Fibroblast of skin of left quadriceps (primary cell): ENCODE measurements at regions not wholly inside any gene's neighbourhood (a gene's known extent, or its start where the extent isn't known, plus 50 kb on each side); places are given as distances from the start of the nearest gene placed in this dataset.
A peak's percentile ranks its signal among the peaks of the same experiment; 100 is the strongest.

Source experiments
- DNase-seq, 2 experiments: peaks; one replicate each; pipeline ENCODE4 v3.0.0-alpha.2; 2013; ENCODE audit warnings: low read depth in 2 of 2

DNA sequence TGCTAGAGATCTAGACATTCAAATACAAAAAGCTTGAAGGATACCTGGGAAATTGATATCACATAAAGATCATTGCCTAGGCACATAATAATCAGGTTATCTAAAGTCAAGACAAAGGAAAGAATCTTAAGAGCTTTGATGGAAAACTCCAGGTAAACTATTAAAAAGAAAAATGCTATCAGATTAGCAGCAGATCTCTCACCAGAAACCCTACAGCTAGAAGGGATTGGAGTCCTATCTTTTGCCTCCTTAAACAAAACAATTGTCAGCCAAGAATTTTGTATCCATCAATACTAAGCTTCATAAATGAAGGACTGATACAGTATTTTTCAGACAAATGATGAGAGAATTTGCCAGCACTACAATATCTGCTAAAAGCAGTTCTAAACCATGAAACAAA is 682.4 kb upstream of the ATXN8OS start:
- no peak for DNase-seq

- DNase-seq: no peak
Observed at GRCh38 chr13:69423844-69424243, 683.8 kb upstream of the ATXN8OS start.

DNA sequence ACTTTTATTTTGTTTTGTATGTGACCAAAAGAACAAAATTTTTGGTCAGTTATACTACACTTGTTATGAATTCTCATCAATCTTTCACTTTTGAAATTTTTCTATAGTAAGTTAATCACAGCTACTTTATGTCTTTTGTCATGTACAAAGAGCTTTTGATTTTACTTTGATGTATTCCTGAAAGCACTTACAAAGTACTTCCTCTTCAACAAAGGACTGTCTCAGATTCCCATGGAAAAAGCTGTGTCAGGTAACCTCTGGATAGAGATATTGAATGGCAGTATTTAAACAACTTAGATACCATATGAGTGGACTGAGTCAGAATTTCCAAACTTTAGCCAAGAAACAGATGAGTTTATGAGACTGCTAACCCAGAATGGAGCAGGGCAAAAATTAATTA is 689.3 kb upstream of the ATXN8OS start:
- DNase-seq: no peak

DNA sequence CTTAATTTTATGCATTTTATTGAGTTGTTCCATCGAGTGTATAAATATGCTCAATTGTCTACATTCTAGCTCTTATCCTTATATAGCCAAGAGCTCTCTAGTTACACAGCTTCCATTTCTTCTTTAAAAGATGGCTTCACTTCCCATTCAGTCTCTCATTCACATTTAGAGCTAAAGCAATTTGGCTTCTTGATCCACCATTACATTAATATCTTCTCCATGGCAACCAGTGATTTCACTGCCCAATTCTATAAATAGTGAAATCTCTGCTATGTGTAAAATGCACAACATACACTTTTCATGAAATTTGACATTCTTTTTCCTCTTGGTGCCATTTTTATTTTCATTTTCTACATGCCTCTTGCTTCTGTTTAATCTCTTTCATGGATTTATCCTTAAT is 696.9 kb upstream of the ATXN8OS start:
- no peak for DNase-seq

DNA sequence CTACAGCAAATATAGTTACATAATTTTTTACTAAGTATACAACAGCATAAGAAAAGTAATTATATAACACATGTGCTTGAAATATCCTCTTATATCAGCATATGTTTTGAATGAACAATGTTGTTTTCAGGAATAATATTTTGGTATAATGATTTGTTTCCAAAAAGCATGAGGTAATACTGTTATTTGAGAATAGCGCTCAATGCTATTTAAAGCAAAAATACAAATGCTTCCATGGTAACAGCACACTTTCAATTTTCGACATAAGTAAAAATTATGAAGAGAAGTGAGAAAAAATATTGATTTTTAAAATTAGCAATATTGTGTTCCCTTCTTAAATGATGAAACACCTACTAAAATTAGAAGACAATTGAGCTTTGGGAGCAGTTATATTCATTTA is 715.9 kb upstream of the ATXN8OS start:
- DNase-seq: no peak

DNA sequence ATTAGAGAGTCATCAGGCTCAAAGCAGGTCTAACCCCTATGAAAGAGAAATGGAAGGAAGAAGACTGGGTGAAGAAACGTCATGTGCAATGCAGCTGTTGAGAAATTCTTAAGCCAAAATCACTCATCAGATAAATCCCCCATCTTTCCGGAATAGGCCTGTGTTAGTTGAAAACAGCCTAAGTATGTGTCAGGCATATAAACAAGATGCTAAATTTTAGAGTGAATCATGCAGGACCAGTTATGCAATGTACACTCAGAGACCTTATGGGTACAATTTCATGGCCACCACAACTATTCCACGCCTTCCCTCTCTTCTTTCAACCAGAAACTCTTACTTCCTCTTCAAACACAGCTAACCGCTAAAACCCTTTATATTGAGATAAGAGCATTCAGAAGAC is 717.7 kb upstream of the ATXN8OS start:
- peak; percentile 88 to 89 for DNase-seq

DNA sequence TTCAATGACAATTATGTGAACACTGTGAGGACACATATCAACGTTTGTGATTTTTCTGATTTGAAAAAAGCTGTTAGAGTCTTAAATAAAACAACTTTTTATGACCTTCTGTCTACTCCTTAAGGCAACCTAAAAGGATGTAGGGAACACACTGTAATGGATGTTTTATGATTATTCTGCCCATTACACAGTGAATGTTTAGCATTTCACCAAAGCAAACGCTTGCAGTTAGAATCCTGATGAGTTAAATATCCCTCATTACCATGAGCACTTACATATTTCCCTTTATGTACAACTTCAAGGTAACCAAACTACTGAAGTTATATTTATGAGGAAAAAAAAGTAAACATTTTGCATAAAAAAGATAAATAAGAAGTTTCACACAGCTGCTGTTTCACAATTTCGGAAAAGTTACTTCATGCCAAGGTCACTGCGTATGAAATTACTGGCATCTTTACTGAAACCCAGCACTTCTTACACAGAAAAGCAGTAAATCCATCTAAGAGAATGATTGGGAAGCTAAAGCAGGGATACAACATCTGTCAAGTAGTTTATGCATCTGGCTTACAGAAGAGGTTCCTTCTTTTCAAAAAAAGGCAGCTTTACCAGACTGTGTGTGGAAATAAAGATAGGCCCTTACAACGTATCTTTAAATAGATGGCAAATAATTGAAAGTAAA is 733.7 kb upstream of the ATXN8OS start:
- DNase-seq: peak; percentile 20

DNA sequence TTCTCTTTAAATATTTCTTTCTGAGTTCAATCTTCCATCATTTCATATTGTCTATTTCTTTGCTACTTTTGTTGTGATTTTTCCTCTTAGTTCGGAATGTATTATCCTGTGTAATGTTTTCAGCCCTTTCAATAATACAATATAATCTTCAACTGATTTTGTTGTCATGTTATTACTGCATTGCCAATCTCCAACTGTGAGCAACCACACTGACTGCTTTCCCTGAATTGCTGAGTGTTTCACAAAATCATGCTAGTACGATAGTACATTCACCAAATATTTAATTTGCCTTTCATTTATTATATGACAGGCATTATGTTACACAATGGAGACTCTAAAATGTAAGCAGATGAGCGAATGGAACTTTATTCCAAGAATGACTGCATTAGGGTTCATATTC is 744.3 kb upstream of the ATXN8OS start:
- DNase-seq: no peak

DNA sequence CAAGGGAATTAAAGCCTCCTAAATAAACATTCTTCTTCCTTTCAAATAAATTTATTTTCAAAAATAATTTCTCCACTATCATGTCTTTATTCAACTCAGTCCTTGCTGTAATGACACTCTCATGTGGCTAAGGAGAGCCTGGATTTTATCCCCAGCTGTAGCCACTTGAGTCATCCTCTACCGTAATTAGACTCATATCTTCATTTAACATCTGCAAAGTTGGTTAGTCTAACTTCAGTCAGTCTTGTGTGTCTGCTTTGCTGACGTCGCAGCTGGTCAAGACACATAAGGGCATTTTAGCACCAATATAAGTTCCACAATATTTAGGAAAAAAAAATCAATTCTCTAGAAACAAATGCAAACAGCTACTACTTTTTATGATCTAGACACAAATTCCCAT is 776.4 kb upstream of the ATXN8OS start:
- DNase-seq: no peak

DNA sequence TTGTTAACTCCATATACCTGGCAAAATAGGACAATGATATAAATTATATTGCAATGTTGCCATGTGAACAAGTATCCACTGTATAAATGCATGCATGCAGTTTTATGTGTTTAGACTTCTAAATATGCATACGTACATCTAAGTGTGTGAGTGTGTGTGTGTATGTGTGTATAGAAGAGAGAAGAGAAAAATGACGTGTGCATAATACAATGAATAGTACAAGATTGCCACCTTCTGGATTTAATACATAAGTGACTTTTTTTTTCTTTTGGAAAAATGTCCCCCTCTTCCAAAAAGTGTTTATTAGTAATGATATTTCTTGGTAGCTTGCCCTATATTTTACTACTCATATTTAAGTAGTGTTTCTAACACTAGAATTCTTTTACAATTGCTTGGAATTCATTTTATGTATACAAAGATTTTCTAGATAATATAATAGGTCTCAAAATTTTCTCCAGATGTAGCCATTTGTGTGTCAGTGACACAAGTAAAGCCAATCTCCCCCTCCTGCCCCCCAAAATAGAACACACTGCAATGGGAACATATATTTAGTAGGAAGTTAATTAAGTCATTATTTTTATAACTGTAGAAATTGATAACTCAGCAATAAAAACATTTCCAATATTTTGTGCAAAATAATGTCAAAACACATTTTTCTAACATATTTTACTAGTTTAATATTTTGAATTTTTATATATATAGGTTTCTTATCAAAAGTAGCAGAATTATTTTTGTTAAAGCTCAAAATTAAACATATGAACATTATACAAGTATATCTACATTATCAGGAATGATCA is 783.3 kb upstream of the ATXN8OS start:
- DNase-seq: no peak

DNA sequence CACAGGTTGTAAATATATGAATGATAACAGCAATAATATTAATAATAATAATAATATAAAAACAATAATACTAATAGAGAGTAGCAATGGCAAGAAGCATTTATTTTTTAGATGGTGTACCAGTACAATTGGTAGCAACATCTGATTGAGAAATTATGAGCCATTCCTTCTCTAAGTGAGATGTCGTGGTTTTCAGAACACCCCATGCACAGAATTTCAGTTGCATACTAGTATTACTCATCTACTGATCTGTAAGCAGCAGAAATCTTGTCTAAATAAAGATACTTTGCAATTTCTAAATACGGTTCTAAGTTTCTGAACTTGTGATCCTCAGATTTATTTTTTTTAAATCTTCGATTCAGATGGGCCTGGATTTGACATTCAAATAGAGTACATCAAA is 788.0 kb upstream of the ATXN8OS start:
- peak; percentile 31 to 37 for DNase-seq

DNA sequence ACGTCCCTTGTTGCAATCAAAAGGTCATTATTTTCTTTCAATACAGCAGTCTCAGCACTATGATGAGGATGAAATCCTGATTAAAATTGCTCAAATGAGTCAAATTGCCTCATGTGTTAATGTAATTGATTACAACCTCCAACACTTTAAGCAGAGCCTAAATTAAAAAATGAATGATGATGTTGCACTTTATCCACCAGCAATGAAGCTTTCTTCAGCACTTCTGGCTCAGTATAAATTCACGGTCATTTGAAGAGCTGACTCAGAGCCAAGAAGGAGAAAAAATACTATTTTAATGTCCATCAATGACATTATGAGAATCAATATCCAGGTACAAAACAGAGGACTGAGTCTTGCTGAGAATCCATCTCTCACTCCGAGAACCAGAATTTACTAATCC is 792.6 kb upstream of the ATXN8OS start:
- no peak for DNase-seq

DNA sequence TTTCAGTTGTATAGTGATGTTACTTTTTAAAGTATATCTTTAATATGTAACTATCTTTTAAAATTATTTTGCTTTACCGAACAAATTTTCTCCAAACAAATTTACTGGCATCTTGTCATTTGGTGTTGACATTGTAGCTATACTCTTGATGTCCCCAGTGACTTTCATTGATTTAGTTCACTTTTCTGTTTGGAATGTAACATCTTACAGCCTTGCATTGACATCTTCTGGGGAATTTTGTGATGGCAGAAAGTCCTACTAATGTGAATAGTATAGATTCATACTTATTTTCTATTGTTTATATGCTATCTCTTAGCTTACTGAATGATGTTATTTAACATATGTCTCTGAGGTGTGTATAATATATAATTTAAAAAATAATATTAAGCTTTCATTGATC is 800.9 kb upstream of the ATXN8OS start:
- DNase-seq: no peak

- no peak for DNase-seq
Observed at GRCh38 chr13:69300131-69300530, 807.5 kb upstream of the ATXN8OS start.

GRCh38 chr13:69296130-69296529 is 811.5 kb upstream of the ATXN8OS start:
- no peak for DNase-seq

GRCh38 chr13:69292789-69293425 is 814.7 kb upstream of the ATXN8OS start:
- no peak for DNase-seq

DNA sequence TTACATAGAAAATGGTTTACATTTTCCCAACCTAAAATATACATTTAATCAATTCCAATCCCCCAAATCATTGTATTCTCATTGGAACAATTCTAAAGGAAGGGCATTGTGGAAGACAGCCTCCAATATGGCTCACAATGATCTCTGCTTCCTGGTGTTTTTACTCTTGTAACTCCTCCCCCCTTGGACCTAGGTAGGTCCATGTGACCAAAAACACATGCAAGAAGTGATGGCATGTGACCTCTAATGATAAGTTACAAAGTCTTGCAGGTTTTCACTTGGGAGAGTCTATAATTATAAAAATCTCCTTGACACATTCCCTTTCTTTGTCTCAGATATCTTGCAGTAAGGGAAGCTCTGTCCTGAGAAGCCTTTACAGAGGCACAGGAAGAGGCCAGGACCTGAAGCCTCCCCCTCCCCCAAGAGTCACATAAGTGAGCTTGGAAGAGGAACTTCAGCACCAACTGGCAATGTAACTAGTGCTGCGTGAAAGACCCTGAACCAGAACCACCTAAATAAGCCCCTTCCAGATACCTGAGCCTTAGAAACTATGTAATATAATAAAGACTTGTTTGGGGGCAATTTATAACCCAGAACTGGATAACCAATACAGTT is 816.2 kb upstream of the ATXN8OS start:
- DNase-seq: no peak

DNA sequence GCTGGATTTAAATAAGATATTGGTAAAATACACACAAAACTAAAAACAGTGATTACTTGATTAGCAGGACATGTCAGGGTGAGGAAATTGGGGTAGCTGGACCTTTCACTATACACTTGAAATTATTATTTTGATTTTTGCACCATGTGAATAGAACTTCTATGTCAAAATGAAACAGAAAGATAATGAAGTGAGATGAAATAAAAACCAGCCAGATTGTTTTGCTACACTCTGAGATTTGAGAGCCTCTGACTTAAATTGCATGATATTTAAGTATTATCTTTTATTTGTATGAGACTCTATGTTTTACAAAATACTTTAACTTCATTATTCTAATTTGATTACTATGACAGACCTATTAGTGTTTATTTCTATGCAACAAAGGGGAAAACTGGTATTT is 819.6 kb upstream of the ATXN8OS start:
- no peak for DNase-seq

- no peak for DNase-seq
Observed at GRCh38 chr13:69287050-69287698, 820.5 kb upstream of the ATXN8OS start.

DNA sequence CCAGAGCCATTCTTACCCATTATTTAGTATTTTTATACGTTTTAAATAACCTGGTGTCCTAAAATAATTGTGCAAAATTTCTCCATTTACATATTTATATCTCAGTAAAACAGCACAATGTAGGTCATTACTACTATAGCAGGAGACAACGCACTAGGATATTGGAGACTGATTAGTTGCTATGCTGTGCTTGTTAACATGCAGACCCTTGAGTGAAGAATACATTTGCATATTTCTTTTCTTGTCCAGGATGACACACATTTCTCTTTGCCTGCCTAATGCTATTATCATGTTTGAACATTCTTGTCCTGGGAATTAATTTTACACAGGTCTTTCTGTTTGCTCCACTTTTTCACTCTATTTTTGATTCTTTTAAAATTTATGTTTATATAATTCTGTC is 823.8 kb upstream of the ATXN8OS start:
- no peak for DNase-seq

GRCh38 chr13:69283301-69283700 is 824.3 kb upstream of the ATXN8OS start:
- no peak for DNase-seq

DNA sequence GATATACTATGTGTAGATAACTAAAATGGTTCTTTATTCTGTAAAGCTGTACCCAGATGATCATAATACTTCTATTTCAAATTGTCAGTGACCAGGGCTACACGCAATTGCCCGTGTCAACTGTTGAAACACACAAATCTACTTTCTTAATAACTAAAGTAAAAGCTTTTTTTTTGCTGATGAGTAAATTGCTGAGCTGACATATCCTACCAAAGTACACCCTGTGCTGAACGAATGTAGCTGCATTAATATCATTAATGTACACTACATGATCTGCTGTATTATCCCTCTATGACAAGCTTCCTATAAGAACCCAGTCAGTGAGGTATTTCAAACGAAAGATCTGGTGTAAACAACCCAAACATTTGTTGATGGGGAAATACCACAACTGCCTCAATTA is 827.2 kb upstream of the ATXN8OS start:
- no peak for DNase-seq
